ENCODE measurements at regions not wholly inside any gene's neighbourhood (a gene's known extent, or its start where the extent isn't known, plus 50 kb on each side); places are given as distances from the start of the nearest gene placed in this dataset.

DNA sequence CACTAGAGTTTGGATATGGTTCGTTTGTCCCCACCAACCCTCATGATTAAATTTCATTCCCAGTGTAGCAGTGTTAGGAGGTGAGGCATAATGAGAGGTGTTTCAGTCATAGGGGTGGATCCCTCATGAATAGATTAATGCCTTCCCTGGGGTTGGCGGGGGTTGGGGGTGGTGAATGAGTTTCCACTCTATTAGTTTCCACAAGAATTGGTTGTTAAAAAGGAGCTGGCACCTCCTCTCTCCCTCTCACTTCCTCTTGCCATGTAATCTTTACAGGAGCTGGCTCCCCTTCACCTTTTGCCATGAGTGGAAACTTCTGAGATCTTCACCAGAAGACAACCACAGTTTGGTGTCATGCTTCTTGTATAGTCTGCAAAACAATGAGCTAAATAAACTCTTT lies 333.7 kb downstream of the ENC1 start:
- no peak for DNase-seq (ENCODE audit: low spot score)
- no peaks in the 10 kb centered on the region for H3K9me3 Mint-ChIP-seq
- no peaks in the 10 kb centered on the region for H3K36me3 Mint-ChIP-seq
- H3K27ac Mint-ChIP-seq: no peak overlapping the region
- TF ChIP-seq EZH2 (IDR thresholded peaks at IDR 0.05) (no peak), EZH2phosphoT487 (IDR thresholded peaks at IDR 0.05) (no peak)
- TF ChIP-seq, protein P1, sequence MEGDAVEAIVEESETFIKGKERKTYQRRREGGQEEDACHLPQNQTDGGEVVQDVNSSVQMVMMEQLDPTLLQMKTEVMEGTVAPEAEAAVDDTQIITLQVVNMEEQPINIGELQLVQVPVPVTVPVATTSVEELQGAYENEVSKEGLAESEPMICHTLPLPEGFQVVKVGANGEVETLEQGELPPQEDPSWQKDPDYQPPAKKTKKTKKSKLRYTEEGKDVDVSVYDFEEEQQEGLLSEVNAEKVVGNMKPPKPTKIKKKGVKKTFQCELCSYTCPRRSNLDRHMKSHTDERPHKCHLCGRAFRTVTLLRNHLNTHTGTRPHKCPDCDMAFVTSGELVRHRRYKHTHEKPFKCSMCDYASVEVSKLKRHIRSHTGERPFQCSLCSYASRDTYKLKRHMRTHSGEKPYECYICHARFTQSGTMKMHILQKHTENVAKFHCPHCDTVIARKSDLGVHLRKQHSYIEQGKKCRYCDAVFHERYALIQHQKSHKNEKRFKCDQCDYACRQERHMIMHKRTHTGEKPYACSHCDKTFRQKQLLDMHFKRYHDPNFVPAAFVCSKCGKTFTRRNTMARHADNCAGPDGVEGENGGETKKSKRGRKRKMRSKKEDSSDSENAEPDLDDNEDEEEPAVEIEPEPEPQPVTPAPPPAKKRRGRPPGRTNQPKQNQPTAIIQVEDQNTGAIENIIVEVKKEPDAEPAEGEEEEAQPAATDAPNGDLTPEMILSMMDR (IDR thresholded peaks at IDR 0.05): no peak
- peaks cover 20% of the 10 kb centered on the region for H3K4me1 Mint-ChIP-seq
- Histone ChIP-seq H3K79me2 (ENCODE audit: low read depth) (no peaks in the 10 kb centered on the region), H2AFZ (replicated peaks) (no peak overlapping the region), H3K27me3 (no peaks in the 10 kb centered on the region), H3K4me3 (no peak overlapping the region), H4K20me1 (ENCODE audit: low read depth) (no peaks in the 10 kb centered on the region), H3K9ac (no peak overlapping the region), H3K4me1 (peaks cover 4% of the 10 kb centered on the region), H3K9me3 (ENCODE audit: low read depth) (no peaks in the 10 kb centered on the region), H3K27ac (no peak overlapping the region), H3K4me2 (no peak overlapping the region), H3K36me3 (no peaks in the 10 kb centered on the region), H3F3A (ENCODE audit: low read depth) (no peaks in the 10 kb centered on the region)
- peaks cover 5% of the 10 kb centered on the region for H3K27me3 Mint-ChIP-seq (ENCODE audit: insufficient read depth, low read depth)
- H3K4me3 Mint-ChIP-seq: no peak overlapping the region

DNA sequence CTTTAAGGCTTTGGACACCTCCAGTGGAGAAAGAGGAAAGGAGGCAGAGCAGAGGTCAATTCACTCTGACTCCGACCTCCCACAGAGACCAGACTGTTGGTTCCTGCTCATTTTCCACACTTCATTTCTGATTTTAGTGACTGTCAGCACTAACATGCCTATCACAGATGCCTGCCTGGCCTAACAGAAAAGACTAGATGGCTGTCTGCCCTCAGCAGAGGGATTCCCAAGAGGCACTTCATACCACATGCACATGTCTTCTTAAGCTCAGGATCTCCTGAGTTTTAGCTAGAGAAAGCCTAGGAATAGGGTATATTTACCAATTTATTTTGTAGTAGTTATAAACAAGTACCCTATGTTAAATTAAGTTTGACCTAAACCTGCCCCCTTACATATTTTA lies 336.0 kb downstream of the ENC1 start:
- Mint-ChIP-seq H3K4me3 (no peak overlapping the region), H3K27ac (no peak overlapping the region), H3K9me3 (peaks cover 3% of the 10 kb centered on the region), H3K27me3 (ENCODE audit: insufficient read depth, low read depth) (no peaks in the 10 kb centered on the region), H3K36me3 (no peaks in the 10 kb centered on the region), H3K4me1 (peaks cover 7% of the 10 kb centered on the region)
- no peak overlapping the region for H2AFZ ChIP-seq (replicated peaks)
- no peaks in the 10 kb centered on the region for H3K4me1 ChIP-seq
- no peak for DNase-seq (ENCODE audit: low spot score)
- H3K27ac ChIP-seq: no peak overlapping the region
- H3K79me2 ChIP-seq (ENCODE audit: low read depth): no peaks in the 10 kb centered on the region
- no peaks in the 10 kb centered on the region for H3K9me3 ChIP-seq (ENCODE audit: low read depth)
- H3K36me3 ChIP-seq: no peaks in the 10 kb centered on the region
- no peak overlapping the region for H3K4me3 ChIP-seq
- H3K27me3 ChIP-seq: no peaks in the 10 kb centered on the region
- no peak for TF ChIP-seq EZH2 (IDR thresholded peaks at IDR 0.05)
- no peak for TF ChIP-seq EZH2phosphoT487 (IDR thresholded peaks at IDR 0.05)
- TF ChIP-seq, protein P1 (IDR thresholded peaks at IDR 0.05): no peak
- no peak overlapping the region for H3K4me2 ChIP-seq
- H4K20me1 ChIP-seq (ENCODE audit: low read depth): no peaks in the 10 kb centered on the region
- H3K9ac ChIP-seq: no peak overlapping the region
- H3F3A ChIP-seq (ENCODE audit: low read depth): no peaks in the 10 kb centered on the region

DNA sequence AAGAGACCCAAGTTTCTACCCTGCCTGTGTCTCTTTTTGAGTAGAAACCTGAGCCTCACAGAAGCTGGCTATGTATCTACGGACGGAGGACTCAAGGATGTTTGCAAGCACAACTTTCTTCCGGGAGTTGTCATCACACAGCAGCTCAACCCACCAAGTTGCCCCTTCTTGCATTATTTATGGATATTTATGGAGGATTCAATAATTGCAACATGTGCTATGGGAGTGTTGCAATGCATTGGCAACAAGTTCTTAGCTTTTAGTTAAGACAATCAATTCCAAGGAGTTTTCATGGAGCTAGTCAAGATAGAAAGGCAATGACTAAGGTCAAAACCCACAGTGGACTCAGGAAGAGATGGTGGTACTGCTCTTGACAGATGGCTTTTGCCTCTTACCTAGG lies 336.9 kb downstream of the ENC1 start:
- no peaks in the 10 kb centered on the region for H3K4me1 ChIP-seq
- H3K27me3 ChIP-seq: no peaks in the 10 kb centered on the region
- H2AFZ ChIP-seq (replicated peaks): no peak overlapping the region
- no peak overlapping the region for H3K27ac Mint-ChIP-seq
- no peaks in the 10 kb centered on the region for H4K20me1 ChIP-seq (ENCODE audit: low read depth)
- H3K4me2 ChIP-seq: no peak overlapping the region
- H3K9me3 Mint-ChIP-seq: peaks cover 3% of the 10 kb centered on the region
- no peaks in the 10 kb centered on the region for H3K36me3 Mint-ChIP-seq
- H3K27ac ChIP-seq: no peak overlapping the region
- H3K79me2 ChIP-seq (ENCODE audit: low read depth): no peaks in the 10 kb centered on the region
- H3K4me1 Mint-ChIP-seq: peaks cover 7% of the 10 kb centered on the region
- H3K9me3 ChIP-seq (ENCODE audit: low read depth): no peaks in the 10 kb centered on the region
- TF ChIP-seq, protein P1 (IDR thresholded peaks at IDR 0.05): no peak
- TF ChIP-seq EZH2 (IDR thresholded peaks at IDR 0.05) (no peak), EZH2phosphoT487 (IDR thresholded peaks at IDR 0.05) (no peak)
- no peak overlapping the region for H3K4me3 ChIP-seq
- H3K36me3 ChIP-seq: no peaks in the 10 kb centered on the region
- no peak overlapping the region for H3K4me3 Mint-ChIP-seq
- no peak for DNase-seq (ENCODE audit: low spot score)
- H3F3A ChIP-seq (ENCODE audit: low read depth): no peaks in the 10 kb centered on the region
- no peak overlapping the region for H3K9ac ChIP-seq
- no peaks in the 10 kb centered on the region for H3K27me3 Mint-ChIP-seq (ENCODE audit: insufficient read depth, low read depth)
